ENCODE measurements at regions not wholly inside any gene's neighbourhood (a gene's known extent, or its start where the extent isn't known, plus 50 kb on each side); places are given as distances from the start of the nearest gene placed in this dataset.

DNA sequence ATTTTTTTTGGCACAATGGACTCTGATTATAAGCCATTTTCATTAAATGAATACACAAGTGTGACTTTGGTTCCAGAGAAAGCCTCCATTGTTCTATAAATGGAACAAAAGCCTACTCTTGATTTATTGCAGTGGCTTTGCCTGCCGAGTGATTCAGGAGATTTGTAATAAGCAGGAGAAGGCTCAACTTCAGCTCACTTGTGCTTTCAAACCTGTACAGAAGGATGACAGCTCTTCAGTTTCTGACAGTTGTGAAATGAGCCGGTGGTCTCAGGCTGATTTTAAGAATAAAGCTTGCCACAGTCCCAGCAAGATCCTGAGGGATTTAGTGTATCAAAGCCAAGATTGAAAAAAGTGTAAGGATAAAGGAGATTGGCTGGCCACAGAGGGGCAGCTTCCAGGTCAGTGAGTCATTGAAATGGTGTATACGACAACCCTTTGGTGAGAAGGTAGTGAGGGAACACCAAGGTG is 438.8 kb upstream of the TGFBR2 start:
- Histone ChIP-seq H3K36me3 (ENCODE audit: control insufficient read depth in 1 of 2, insufficient read depth in 2 of 2, low read length in 2 of 2) (no peaks in the 10 kb centered on the region), H3K4me1 (ENCODE audit: control insufficient read depth in 1 of 2, insufficient read depth in 2 of 2, low read length in 2 of 2) (no peaks in the 10 kb centered on the region), H3K27ac (ENCODE audit: low read length) (no peak overlapping the region), H3K4me3 (ENCODE audit: low read depth in 1 of 2, low read length in 2 of 2) (no peak overlapping the region), H3K27me3 (ENCODE audit: low read depth, low read length) (no peaks in the 10 kb centered on the region), H3K9me3 (ENCODE audit: control insufficient read depth in 1 of 2, low read length in 2 of 2) (peaks cover 0 to 6% of the 10 kb centered on the region in 2 donors)

DNA sequence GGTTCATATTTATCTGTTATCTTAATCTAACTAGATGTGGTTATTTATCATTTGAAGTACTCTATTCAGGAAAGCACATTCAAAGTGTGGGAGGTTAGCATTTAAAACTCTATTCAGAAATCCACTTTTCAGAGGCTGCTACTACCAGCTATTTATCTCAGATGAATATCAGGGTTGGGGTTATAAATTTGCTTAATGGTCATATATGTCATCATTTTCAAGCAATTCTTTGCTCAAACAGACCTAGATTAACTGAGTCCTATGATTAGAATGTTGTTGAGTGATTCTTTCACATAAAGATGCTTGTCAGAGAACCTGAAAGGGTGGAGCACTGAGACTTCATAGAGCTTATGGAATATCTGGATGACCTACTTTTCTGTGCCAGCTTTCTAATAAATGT is 436.9 kb upstream of the TGFBR2 start:
- H3K27ac ChIP-seq (ENCODE audit: low read length) = no peak overlapping the region
- peaks cover 0 to 6% of the 10 kb centered on the region in 2 donors for H3K9me3 ChIP-seq (ENCODE audit: control insufficient read depth in 1 of 2, low read length in 2 of 2)
- no peaks in the 10 kb centered on the region for H3K27me3 ChIP-seq (ENCODE audit: low read depth, low read length)
- no peaks in the 10 kb centered on the region for H3K36me3 ChIP-seq (ENCODE audit: control insufficient read depth in 1 of 2, insufficient read depth in 2 of 2, low read length in 2 of 2)
- no peaks in the 10 kb centered on the region for H3K4me1 ChIP-seq (ENCODE audit: control insufficient read depth in 1 of 2, insufficient read depth in 2 of 2, low read length in 2 of 2)
- no peak overlapping the region for H3K4me3 ChIP-seq (ENCODE audit: low read depth in 1 of 2, low read length in 2 of 2)

DNA sequence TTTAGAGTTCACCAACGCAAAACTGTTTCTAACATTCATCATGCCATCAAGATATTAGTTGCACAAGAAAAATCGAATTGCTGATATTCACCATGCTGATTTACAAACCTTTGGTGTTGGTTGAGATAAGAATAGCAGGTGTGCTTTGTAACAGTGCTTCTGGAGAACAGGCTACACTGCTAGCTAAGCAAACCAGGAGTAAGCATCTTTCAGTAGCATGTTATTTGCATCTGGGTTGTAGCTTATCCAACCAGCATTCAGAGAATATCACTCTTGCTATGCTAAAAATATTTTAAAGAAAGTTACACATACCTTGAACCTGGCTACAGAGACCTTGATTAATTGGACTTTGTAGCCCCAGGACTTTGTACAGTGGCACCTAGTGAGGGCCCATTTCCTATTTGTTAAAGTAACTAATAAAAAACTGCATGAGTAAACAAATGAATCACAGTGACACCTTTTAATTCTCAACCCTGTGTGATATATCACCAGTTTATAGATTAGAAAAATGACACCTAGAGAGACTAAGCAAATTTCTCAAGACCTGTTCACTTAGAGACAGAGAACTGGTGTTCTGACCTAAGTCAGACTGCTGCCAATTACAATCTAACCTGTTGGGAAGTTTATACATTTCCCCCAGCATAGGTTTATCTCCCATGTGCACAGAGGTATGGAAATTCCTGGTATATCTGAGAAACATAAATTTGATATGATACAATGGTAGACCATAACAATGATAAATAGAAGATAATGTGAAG is 435.5 kb upstream of the TGFBR2 start:
- Histone ChIP-seq H3K4me3 (ENCODE audit: low read depth in 1 of 2, low read length in 2 of 2) (no peak overlapping the region), H3K4me1 (ENCODE audit: control insufficient read depth in 1 of 2, insufficient read depth in 2 of 2, low read length in 2 of 2) (no peaks in the 10 kb centered on the region), H3K27me3 (ENCODE audit: low read depth, low read length) (no peaks in the 10 kb centered on the region), H3K36me3 (ENCODE audit: control insufficient read depth in 1 of 2, insufficient read depth in 2 of 2, low read length in 2 of 2) (no peaks in the 10 kb centered on the region), H3K9me3 (ENCODE audit: control insufficient read depth in 1 of 2, low read length in 2 of 2) (peaks cover 0 to 3% of the 10 kb centered on the region in 2 donors), H3K27ac (ENCODE audit: low read length) (no peak overlapping the region)

DNA sequence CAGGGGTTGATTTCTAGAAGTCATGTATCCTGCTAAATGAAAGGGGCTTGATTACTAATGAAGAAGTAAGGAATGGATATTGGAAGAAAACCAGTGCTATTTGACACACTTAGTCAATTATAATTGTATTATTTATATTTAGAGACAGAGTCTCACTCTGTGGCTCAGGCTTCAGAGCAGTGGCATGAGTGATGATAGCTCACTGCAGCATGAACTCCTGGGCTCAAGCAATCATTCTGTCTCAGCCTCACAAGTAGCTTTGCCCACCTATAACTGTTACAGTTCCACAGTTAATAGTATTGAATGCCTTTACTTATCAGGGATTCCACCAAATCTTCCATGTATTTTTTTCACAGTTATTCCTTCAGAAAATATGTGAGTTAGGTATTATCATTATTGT is 432.0 kb upstream of the TGFBR2 start:
- H3K27ac ChIP-seq (ENCODE audit: low read length) = no peak overlapping the region
- no peak overlapping the region for H3K4me3 ChIP-seq (ENCODE audit: low read depth in 1 of 2, low read length in 2 of 2)
- H3K9me3 ChIP-seq (ENCODE audit: control insufficient read depth in 1 of 2, low read length in 2 of 2) = no peaks in the 10 kb centered on the region
- H3K27me3 ChIP-seq (ENCODE audit: low read depth, low read length) = no peaks in the 10 kb centered on the region
- H3K4me1 ChIP-seq (ENCODE audit: control insufficient read depth in 1 of 2, insufficient read depth in 2 of 2, low read length in 2 of 2) = no peaks in the 10 kb centered on the region
- H3K36me3 ChIP-seq (ENCODE audit: control insufficient read depth in 1 of 2, insufficient read depth in 2 of 2, low read length in 2 of 2) = no peaks in the 10 kb centered on the region

DNA sequence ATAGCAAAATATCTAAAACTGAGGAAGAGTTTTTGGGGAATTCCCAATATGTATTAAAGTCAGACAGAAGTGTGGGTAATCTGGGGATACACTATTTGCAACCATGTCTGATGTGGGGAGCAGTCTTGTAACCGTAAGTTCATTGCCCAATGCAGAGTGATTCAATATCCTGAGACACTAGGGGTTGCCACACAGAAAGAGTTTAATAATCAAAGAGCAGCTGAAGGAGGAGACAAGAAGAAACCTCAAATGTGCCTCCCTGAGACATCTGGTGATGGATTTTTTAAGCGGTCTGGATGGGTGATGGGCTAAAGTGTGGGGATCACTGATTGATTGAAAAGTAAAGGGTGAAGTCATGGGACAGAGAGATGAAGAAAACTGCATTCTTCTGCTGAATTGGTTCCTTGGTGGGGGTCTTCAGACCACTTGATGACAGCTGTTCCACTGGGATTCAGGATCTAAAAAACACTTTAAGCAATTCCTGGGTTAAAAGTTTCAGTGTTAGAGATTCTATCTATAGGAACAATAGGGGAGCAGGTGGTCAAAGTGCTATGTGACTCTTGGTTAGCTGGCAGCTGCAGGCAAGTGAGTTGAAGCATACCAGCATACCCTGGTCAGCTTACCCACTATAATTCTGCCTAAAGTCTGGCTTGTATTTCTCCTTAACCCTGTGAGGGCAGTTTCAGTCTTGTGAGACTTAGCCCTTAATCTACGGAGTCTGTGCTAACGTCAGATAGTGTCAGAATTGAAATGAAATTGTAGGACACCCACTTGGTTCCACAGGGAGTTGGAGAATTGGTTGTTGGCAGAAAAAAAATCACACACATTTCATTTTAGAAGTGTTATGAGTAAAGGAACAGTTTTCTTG is 425.9 kb upstream of the TGFBR2 start:
- H3K9me3 ChIP-seq (ENCODE audit: control insufficient read depth in 1 of 2, low read length in 2 of 2) = no peaks in the 10 kb centered on the region
- H3K27ac ChIP-seq (ENCODE audit: low read length) = no peak overlapping the region
- no peaks in the 10 kb centered on the region for H3K4me1 ChIP-seq (ENCODE audit: control insufficient read depth in 1 of 2, insufficient read depth in 2 of 2, low read length in 2 of 2)
- H3K36me3 ChIP-seq (ENCODE audit: control insufficient read depth in 1 of 2, insufficient read depth in 2 of 2, low read length in 2 of 2) = no peaks in the 10 kb centered on the region
- no peaks in the 10 kb centered on the region for H3K27me3 ChIP-seq (ENCODE audit: low read depth, low read length)
- no peak overlapping the region for H3K4me3 ChIP-seq (ENCODE audit: low read depth in 1 of 2, low read length in 2 of 2)

DNA sequence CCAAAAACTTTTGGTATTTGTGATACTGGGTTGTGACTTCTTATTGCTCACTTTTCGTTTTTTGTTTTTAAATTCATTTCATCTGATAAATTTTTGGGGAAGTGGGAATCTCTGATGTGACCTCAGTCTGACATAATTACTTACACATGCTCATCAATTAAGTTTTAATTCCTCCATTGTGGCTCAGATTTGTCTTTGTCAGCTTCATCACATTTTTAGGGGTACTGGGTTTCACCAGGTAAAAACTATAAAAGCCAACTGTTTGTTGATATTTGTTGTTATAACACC is 425.3 kb upstream of the TGFBR2 start:
- Histone ChIP-seq H3K36me3 (ENCODE audit: control insufficient read depth in 1 of 2, insufficient read depth in 2 of 2, low read length in 2 of 2) (no peaks in the 10 kb centered on the region), H3K9me3 (ENCODE audit: control insufficient read depth in 1 of 2, low read length in 2 of 2) (no peaks in the 10 kb centered on the region), H3K27ac (ENCODE audit: low read length) (no peak overlapping the region), H3K4me3 (ENCODE audit: low read depth in 1 of 2, low read length in 2 of 2) (no peak overlapping the region), H3K4me1 (ENCODE audit: control insufficient read depth in 1 of 2, insufficient read depth in 2 of 2, low read length in 2 of 2) (no peaks in the 10 kb centered on the region), H3K27me3 (ENCODE audit: low read depth, low read length) (no peaks in the 10 kb centered on the region)

DNA sequence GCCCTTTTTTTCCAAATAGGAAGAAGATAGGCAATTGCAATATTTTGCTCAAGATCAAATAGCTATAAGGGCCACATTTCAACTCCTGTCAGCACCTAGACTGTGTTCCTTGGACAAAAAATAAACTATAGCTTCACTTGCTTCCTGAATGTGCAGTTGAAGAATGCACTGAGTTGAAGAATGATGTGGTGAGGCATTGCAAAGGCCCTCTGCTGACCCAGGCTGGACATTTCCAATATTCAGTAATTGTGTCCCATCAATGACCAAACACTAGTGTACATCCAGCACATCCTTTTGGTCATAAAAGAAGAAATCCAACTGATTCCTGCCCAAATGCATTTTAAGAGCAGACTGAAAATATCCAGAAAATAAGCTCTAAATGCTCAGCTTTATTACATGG is 424.8 kb upstream of the TGFBR2 start:
- Histone ChIP-seq H3K9me3 (ENCODE audit: control insufficient read depth in 1 of 2, low read length in 2 of 2) (no peaks in the 10 kb centered on the region), H3K4me1 (ENCODE audit: control insufficient read depth in 1 of 2, insufficient read depth in 2 of 2, low read length in 2 of 2) (no peaks in the 10 kb centered on the region), H3K36me3 (ENCODE audit: control insufficient read depth in 1 of 2, insufficient read depth in 2 of 2, low read length in 2 of 2) (no peaks in the 10 kb centered on the region), H3K27ac (ENCODE audit: low read length) (no peak overlapping the region), H3K4me3 (ENCODE audit: low read depth in 1 of 2, low read length in 2 of 2) (no peak overlapping the region), H3K27me3 (ENCODE audit: low read depth, low read length) (no peaks in the 10 kb centered on the region)

DNA sequence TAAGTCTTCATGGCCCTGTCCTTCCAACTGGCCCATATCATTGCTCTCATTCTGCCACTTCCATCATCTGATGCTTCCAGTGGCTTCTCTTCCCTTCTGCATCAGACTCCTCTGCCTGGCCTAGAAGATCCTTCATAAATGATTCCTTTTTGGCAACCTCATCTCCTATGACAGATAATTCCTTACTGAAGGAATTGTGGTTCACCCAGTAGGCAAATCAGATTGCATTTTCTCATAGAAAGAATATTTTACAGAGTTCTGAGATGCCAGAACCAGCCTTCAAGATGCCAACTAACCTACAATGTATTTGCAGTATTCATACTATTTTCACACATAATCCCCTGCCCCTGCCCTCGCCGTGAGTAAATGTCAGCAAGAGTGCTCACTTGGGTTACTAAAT is 423.0 kb upstream of the TGFBR2 start:
- H3K36me3 ChIP-seq (ENCODE audit: control insufficient read depth in 1 of 2, insufficient read depth in 2 of 2, low read length in 2 of 2) = no peaks in the 10 kb centered on the region
- H3K4me3 ChIP-seq (ENCODE audit: low read depth in 1 of 2, low read length in 2 of 2) = no peak overlapping the region
- no peaks in the 10 kb centered on the region for H3K27me3 ChIP-seq (ENCODE audit: low read depth, low read length)
- H3K4me1 ChIP-seq (ENCODE audit: control insufficient read depth in 1 of 2, insufficient read depth in 2 of 2, low read length in 2 of 2) = no peaks in the 10 kb centered on the region
- no peaks in the 10 kb centered on the region for H3K9me3 ChIP-seq (ENCODE audit: control insufficient read depth in 1 of 2, low read length in 2 of 2)
- no peak overlapping the region for H3K27ac ChIP-seq (ENCODE audit: low read length)

DNA sequence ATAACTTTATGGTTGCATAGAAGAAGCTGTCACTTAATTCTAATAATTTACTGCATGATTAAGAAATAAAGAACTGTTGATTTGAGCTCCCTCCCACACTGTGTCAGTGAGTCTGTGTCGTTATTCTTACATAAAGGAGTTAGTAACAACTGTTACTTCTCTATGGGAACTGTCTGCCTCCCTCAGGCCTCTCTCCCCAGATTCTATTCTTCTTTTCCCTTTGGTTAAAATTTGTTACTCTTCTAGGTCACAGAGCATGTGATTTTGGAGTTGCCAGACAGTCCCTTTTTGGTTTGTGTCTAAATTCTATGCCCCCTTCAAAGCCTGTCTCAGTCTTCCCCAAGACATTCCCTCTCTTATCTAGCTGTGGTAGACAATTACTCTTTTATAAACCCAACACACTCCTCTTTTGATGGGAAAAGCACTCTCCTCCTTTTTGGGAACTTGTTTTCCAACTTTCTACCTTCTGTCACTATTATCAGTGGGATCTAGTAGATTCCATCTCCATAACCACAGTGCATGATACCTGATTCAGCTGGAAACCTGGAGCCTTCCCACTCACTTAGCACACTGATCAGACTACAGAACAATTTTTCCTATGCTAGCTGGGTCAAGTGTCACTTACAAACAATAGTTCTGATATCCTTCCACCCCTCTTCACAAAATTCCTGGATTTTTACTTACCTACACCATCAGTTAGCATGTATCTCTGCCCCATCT is 422.1 kb upstream of the TGFBR2 start:
- Histone ChIP-seq H3K27me3 (ENCODE audit: low read depth, low read length) (no peaks in the 10 kb centered on the region), H3K9me3 (ENCODE audit: control insufficient read depth in 1 of 2, low read length in 2 of 2) (no peaks in the 10 kb centered on the region), H3K4me3 (ENCODE audit: low read depth in 1 of 2, low read length in 2 of 2) (no peak overlapping the region), H3K4me1 (ENCODE audit: control insufficient read depth in 1 of 2, insufficient read depth in 2 of 2, low read length in 2 of 2) (no peaks in the 10 kb centered on the region), H3K36me3 (ENCODE audit: control insufficient read depth in 1 of 2, insufficient read depth in 2 of 2, low read length in 2 of 2) (no peaks in the 10 kb centered on the region), H3K27ac (ENCODE audit: low read length) (no peak overlapping the region)

DNA sequence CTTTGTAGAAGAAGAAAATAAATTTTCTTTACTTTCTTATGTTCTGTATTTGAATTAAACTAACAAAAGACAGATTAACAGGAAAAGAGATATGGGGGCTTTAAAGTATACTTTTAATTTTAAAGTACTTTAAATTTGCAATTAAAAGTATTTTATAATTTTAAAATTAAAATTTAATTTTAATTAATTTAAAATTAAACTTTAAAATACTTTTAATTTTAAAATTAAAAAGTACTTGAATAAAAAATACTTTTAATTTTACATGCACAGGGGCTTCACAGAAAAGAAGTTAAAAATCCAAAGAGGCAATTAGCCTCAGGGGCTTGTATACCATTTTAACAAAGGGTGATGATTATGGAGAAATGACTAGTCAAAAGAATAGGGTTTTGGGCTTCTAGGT is 420.5 kb upstream of the TGFBR2 start:
- H3K4me3 ChIP-seq (ENCODE audit: low read depth in 1 of 2, low read length in 2 of 2) = no peak overlapping the region
- H3K9me3 ChIP-seq (ENCODE audit: control insufficient read depth in 1 of 2, low read length in 2 of 2) = no peaks in the 10 kb centered on the region
- H3K27ac ChIP-seq (ENCODE audit: low read length) = no peak overlapping the region
- H3K36me3 ChIP-seq (ENCODE audit: control insufficient read depth in 1 of 2, insufficient read depth in 2 of 2, low read length in 2 of 2) = no peaks in the 10 kb centered on the region
- no peaks in the 10 kb centered on the region for H3K27me3 ChIP-seq (ENCODE audit: low read depth, low read length)
- H3K4me1 ChIP-seq (ENCODE audit: control insufficient read depth in 1 of 2, insufficient read depth in 2 of 2, low read length in 2 of 2) = no peaks in the 10 kb centered on the region

DNA sequence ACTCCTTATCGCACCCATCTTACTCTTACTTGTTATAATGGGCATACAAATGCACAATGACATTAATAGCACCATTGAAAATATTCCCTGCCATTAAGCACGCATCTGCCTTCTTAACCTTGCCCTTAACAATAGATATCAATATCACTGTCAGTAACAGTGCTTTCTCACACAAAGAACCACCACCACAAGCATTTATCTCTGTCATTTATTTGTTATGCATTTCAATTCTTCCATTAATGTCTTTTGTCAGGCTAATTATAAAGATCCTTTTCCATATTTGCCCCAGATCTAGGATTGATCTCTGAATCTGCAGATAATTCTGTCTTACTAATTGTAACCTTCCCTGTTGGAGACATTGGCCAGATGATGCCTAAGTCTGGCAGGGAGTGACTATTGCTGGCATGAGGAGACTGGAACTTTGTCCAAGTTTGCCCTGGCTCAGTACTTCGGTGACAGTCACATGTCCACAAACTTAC is 419.6 kb upstream of the TGFBR2 start:
- Histone ChIP-seq H3K4me1 (ENCODE audit: control insufficient read depth in 1 of 2, insufficient read depth in 2 of 2, low read length in 2 of 2) (no peaks in the 10 kb centered on the region), H3K36me3 (ENCODE audit: control insufficient read depth in 1 of 2, insufficient read depth in 2 of 2, low read length in 2 of 2) (no peaks in the 10 kb centered on the region), H3K27ac (ENCODE audit: low read length) (no peak overlapping the region), H3K4me3 (ENCODE audit: low read depth in 1 of 2, low read length in 2 of 2) (no peak overlapping the region), H3K27me3 (ENCODE audit: low read depth, low read length) (no peaks in the 10 kb centered on the region), H3K9me3 (ENCODE audit: control insufficient read depth in 1 of 2, low read length in 2 of 2) (no peaks in the 10 kb centered on the region)

Data from muscle layer of duodenum (tissue), 2 donors.